Skin epidermis (tissue), 12 donors: ENCODE measurements at regions not wholly inside any gene's neighbourhood (a gene's known extent, or its start where the extent isn't known, plus 50 kb on each side); places are given as distances from the start of the nearest gene placed in this dataset.

Experiments
- H3K27ac ChIP-seq, 21 experiments: fragments of 200-600 bp; sonication (generic) in 11 of 21; one replicate each; pipeline ENCODE4 v1.5.0; 2020; ENCODE audit warnings: mild to moderate bottlenecking in 3 of 21, inconsistent platforms in 2 of 21, moderate library complexity in 2 of 21
- H3K4me3 ChIP-seq, 7 experiments: fragments of 200-600 bp; sonication (generic) in 2 of 7; one replicate each; pipeline ENCODE4 v1.5.0; 2020; ENCODE audit warnings: inconsistent platforms in 2 of 7, mild to moderate bottlenecking in 2 of 7, moderate library complexity in 1 of 7

DNA sequence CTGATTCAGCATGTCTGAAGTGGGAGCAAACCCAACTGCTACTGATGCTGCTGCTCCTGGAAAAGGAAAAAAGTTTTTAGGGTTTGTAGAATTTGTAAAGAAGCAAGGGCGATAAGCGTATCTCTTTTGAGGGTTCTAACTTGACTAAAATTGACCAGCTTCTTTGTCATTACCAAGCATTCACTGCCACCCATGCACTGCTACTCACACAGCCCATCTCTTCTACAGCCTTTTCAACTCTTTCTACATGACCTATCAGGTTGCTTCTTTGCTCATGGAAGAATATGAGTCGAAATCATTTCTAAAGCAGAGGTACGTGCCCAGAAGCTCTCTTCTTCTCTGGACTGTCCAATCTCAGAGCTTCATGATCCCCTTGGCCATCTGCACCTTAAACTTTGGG, 570.9 kb downstream of the EPHA7 start:
- no peak overlapping the region for H3K4me3 ChIP-seq

DNA sequence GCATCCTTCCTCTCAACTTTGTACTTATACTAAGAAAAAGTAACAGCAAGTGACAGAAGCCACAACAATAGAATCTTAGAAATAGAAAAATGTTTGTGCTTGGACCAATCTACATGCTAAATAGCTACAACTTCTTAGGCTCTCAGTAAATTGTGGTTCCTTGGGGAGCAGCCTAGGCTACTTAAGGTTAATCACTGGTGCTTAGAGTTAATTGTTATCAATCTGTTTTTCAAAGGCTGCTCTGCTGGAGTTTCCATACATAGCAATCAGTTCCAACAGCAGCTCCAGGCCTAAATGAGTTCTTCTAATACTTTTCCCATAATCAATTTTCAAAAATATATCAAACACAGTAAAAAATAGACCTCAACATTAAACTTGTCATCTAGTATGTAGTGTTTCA, 571.4 kb downstream of the EPHA7 start:
- Histone ChIP-seq H3K4me3 (no peak overlapping the region), H3K27ac (no peak overlapping the region)

More for the DNA sequence above, 570.9 kb downstream of the EPHA7 start:
- H3K27ac ChIP-seq = no peak overlapping the region

DNA sequence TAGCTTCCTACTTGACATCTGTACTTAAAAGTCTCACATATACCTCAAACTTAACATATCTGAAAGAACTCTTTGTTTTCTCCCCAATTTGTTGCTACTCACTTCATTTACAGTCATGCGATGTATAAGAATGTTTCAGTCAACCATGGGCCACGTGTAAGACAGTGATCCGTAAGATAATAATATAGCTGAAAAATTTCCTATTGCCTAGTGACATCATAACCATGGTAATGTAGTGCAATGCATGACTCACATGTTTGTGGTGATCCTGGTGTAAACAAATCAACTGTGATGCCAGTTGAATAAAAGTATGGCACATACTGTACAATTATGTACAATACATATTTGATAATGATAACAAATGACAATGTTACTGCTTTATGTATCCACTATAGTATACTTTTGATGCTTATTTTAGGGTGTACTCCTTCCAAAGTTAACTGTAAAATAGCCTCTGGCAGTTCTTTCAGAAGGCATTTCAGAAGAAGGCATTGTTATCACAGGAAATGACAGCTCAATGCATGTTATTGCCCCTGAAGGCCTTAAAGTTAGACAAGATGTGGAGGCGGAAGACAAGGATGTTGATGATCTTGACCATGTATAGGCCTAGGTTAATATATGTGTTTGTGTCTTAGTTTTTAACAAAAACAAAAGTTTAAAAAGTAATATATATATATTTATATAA, 579.0 kb downstream of the EPHA7 start:
- no peak overlapping the region for H3K4me3 ChIP-seq

DNA sequence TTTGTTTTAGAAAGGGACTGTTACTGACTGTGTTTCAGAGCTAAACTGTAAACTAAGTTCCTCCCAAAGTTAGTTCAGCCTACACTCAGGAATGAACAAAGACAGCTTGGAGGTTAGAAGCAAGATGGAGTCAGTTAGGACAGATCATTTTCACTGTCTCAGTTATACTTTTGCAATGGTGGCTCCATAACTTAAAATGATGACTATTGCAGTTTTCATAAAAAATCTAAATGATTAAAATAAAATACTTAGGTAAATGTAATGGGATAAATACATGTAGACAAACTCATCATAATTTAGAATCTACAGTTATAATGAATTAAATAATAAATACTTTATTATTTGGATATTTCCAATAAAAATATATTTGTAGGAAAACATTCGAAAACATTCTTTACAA, 590.6 kb downstream of the EPHA7 start:
- no peak overlapping the region for H3K27ac ChIP-seq
- no peak overlapping the region for H3K4me3 ChIP-seq

More for the DNA sequence above, 579.0 kb downstream of the EPHA7 start:
- no peak overlapping the region for H3K27ac ChIP-seq

DNA sequence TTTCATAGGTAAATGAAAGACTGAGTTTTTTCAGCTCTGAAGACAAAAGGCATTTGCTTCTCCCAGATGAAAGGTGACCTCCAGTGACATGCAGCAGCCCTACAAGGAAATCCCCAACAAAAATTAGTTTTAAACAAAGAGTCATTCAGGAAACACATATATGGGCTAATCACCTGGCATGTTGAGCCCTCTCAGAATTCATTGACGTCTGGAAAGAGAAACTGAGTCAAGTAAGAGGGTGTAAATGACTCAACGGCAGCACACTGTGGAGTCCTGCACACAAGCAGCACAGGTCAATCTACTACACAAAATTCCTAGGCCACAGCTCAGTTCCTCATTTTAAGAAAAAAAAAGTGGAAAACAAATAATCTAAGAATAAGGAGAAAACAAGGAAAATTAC, 592.3 kb downstream of the EPHA7 start:
- Histone ChIP-seq H3K27ac (no peak overlapping the region), H3K4me3 (no peak overlapping the region)

DNA sequence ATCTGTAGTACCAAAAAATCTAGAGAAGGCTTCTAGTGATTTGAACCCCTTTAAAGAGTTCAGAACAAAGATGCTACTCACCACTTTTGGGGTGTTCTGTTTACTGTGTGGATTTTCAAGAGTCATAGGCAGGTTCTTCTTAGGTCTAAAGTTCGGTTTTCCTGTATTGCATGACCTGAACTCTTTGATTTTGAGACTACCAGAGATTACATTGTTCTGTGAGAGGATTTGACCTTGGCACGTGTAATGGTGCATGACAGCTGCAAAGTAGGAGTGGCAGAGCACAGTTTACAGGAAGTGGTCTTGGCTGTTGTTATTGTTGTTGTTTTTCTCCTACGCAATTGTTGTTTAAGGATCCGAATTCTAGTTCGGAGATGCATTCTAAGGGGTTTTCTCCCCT, 592.7 kb downstream of the EPHA7 start:
- H3K27ac ChIP-seq = no peak overlapping the region
- H3K4me3 ChIP-seq = no peak overlapping the region

DNA sequence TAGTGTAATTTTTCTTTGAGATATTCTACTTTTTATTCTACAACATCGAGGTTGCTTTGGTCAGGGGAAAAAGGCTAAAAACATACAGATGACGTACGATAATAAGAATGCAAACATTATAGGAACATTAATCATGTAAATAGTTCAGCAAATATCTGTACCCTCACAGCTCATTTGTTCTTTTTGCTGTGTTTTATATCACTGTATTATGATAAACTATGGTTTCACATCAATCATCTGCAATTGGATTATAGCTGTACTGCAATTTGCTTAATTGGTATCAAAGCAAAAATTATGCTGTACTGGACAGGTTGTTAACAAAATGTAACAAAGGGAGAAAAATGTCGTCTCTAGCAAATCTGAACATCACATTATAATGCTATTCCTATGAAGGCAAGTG, 597.1 kb downstream of the EPHA7 start:
- no peak overlapping the region for H3K4me3 ChIP-seq
- H3K27ac ChIP-seq = no peak overlapping the region

DNA sequence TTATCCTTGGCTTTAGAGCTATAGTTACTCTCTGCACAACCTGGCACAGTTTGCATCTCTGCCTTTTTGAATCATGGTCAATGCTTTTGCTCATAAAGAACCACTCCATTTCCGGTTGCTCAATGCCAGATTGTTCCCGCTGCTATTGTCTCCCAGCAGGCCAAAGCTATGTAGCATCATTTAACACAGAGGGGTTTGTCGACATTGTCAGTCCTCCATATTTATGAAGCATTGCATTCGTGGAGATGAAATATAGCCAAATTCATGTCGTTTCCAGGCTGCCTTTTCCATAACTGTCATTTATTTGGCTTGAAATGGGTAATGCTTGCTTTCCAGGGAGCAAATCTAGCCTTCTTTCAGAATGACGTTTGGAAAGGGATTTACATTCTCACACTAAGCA, 598.8 kb downstream of the EPHA7 start:
- Histone ChIP-seq H3K4me3 (no peak overlapping the region), H3K27ac (no peak overlapping the region)

DNA sequence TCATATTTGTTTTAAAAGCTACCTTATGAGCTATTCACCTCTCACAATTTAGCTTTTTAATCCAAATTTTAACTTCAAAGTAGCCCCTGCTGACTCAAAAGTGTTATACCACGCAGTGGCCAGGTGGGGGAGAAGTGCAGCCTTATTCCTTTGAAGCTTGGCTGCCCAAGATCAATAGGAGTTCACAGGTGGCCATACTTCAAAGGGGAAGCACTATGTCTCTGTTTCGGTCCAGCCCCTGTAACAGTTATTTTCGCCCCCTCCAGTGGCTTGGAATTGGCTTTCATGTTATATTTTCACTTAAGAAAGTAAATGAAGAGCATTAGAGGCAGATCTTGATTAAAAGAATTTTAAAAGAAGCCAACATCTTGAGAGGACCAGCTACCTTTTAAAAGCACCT, 608.4 kb downstream of the EPHA7 start:
- Histone ChIP-seq H3K4me3 (no peak overlapping the region), H3K27ac (no peak overlapping the region)

DNA sequence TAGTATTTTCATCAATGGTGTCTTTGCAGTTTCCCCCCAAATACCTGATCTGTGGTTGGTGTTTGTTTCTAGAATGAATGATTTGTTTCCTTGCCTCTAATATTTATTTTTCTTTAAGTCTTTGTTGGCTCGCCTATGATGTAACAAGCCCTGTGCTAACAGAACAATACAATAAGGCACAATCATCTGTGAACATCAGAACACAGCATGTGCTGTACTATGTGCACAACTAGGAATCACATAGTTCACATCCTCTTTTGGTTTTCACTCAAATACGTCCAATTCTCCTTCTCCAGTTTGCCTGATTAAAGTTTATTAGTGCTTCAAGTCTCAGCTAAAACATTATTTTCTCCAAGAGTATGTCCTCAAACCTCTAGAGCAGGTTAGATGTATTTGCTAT, 613.1 kb downstream of the EPHA7 start:
- H3K4me3 ChIP-seq = no peak overlapping the region
- H3K27ac ChIP-seq = no peak overlapping the region

DNA sequence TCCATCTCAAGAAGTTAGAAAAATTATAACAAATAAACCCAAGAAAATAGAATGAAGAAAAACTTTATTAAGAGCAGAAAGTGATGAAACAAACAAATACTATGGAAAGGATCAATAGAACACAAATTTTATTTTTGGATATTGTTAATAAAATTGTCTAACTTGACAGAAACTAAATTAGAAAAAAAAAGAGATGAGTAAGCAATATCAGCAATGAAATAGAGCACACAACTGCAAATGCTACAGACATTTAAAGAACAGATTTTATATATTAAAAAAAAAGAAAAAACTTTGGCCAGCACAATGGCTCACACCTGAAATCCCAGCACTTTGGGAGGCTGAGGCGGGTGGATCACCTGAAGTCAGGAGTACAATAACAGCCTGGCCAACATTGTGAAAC, 628.0 kb downstream of the EPHA7 start:
- H3K4me3 ChIP-seq = no peak overlapping the region
- H3K27ac ChIP-seq = no peak overlapping the region

DNA sequence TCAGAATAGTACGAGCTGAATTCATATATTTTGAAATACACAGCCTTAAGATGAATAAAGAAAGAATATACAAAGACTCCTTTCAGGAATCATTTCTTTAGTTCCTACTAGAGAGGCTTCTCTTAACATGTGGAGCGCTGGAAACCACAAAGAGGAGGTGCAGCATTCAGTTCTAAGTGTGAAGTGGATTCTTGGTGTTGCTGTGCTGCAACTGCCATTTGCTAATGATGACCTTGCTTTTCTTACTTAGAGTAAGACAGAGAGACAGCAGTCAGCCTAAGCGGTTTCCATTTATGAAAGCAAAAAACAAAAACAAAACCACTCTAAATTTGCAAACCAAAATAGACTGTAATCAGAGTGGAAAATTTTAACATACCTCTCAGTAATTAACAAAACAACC, 629.0 kb downstream of the EPHA7 start:
- Histone ChIP-seq H3K4me3 (no peak overlapping the region), H3K27ac (no peak overlapping the region)

DNA sequence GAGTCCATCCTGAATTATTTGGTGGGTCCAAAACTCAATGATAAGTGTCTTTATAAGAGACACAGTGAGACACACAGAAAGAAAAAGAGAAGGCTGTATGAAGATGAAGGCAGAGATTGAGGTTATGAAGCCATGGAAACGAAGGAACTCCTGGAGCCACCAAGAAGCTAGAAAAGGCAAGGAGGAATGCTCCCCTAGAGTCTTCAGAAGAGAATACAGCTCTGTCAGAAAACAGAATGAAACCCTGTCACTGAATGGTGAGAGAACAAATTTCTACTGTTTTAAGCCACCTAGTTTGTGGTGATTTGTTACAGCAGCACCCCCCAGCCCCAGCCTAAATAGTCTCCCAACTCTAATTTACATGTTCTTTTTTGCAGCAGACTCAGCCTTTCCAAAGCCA, 635.1 kb downstream of the EPHA7 start:
- H3K27ac ChIP-seq = no peak overlapping the region
- H3K4me3 ChIP-seq = no peak overlapping the region

DNA sequence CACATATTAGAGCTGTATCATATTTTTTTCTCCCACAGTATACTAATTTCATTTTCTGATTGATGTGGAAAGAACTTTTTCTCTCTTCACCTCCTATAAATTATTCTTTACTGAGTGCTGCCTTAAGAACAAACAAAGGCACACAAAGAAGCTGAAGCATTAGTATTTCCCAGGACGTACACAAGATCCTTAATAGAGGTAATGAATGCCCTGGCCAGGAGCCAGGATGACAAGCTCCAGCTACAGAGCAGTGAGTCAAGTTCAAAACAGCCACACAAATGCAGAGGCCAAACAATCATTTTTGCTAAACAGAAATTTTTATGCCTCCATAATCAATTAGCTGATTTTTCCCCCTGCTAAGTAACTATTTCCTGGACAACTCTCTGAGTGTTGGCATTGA, 639.6 kb downstream of the EPHA7 start:
- Histone ChIP-seq H3K27ac (no peak overlapping the region), H3K4me3 (no peak overlapping the region)

DNA sequence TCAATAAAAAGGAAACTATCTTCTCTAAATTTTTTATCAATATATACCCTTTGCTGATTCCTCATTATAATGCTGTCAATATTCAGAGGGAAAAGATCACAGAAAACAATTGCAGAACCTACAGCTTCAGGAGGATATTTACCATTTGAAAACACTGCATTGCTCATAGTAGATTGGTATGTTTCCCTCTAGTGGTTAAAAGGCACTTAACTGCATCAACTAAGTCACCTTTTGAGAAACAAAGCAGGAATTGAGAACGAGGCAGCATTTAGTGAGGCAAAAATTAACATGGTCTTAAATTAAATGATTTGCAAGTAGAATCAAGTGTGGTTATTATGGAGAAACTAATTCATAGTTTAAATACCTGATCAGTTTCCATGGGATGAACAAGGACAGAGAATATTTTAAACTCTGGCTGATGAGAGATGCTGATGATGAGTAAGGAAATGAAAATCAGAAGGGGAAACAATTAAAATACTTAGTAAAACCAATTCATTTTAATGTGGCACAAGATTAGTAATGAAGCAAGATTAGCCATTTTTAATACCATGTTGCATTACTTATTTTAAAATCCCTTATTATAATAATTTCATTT, 642.1 kb downstream of the EPHA7 start:
- Histone ChIP-seq H3K4me3 (no peak overlapping the region), H3K27ac (no peak overlapping the region)

DNA sequence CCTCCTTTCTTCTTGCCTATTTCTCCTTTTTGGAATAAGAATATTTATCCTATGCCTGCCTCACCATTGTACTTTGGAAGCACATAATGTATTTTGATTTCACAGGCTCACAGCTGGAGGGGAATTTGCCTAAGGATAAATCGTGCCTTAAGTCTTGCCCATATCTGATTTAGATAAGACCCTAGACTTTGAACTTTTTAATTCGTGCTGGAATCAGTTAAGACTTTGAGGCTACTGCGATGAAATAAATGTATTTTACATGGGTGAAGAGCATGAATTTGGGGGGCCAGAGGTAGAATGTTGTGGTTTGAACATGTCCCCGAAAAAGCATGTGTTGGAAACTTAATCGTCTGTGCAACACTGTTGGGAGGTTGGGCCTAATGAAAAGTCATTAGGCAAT, 648.8 kb downstream of the EPHA7 start:
- no peak overlapping the region for H3K27ac ChIP-seq
- H3K4me3 ChIP-seq = no peak overlapping the region

DNA sequence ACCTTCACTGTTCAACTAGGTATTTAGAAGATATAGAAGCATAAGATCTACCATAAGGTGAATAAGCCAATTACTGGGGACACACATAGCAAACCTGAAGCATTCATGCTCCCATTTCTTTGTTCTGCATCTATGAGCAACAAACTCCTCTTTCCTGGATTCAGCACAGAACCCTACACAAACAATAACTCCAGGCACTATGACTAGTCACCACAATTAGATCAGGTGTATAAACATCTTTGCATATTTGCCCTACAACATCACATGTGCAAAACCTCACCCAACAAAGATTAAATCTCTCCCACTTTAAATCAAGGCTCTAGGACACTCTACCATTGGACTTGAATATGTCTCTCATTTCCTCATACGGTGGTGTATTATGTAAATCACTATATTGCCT, 652.3 kb downstream of the EPHA7 start:
- Histone ChIP-seq H3K27ac (no peak overlapping the region), H3K4me3 (no peak overlapping the region)

DNA sequence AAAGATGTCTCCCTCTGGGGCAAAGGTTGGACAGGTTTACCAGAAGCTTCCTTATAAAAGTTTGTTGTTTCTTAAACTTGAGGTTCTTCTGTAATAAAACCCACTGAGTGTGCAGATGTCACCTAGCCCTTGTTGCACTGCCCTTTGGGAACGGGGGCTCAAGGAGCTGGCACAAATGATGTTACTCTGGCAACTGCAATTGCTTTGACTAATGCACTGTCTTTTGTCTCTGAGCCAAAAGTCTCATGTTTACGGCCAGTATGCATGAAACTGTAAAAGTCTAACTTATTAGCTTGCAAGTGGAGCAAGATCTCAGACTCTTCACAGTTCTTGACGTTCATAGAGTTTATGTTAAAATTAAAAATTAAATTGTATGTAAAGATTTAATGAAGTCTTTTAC, 655.7 kb downstream of the EPHA7 start:
- Histone ChIP-seq H3K27ac (no peak overlapping the region), H3K4me3 (no peak overlapping the region)

DNA sequence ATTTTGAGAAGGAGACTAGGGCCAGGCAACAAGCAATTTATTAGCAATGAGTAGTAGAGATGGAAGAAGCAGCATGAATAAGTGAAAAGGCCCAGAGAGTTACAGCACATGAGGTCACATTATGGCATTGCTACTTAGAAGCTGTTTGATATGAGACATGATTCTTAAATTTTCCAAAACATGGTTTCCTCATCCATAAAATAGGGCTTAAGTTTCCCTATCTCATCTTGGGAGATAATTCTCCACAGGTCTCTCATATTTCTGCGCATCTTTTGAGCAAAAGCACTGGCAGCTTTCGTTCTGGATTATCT, 656.1 kb downstream of the EPHA7 start:
- H3K27ac ChIP-seq = no peak overlapping the region

DNA sequence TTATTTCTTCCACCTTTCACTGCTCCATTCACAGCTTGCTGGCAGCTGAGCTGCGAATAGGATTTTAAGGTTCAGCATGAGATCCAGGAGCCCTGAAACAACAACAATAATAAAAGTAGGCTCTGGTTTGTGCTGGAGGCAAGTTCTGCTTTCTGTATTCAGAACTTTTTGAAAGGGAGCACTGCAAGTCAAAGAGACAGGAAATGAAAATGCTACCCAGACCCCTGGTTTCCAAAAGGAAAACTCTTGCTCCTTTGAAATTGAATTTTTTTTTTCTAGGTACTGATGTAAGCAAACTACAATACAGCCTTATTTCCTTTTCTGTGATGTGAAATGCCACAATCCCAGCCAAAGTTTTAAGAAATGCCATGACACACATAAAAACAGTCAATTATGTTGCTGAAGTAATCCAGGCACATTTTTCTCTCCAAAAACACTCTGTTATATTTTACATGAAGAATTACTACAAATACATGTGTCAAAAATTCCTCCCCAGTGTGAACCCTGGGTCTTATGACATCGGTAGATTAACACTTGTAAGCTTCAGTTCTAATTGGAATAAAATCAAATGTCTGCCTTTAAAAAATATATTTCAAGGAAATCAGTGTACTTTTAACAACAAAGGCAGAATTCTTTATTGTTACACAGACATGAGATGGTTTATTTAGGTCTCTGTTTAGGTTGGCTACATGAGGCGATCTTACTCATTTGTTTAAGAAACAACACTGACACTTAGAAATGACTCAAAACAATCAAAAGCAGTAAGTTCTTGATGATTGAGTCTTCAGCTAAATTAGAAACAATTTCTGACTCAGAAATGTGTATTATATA, 656.7 kb downstream of the EPHA7 start:
- no peak overlapping the region for H3K27ac ChIP-seq
- no peak overlapping the region for H3K4me3 ChIP-seq

More for the DNA sequence above, 656.1 kb downstream of the EPHA7 start:
- no peak overlapping the region for H3K4me3 ChIP-seq

DNA sequence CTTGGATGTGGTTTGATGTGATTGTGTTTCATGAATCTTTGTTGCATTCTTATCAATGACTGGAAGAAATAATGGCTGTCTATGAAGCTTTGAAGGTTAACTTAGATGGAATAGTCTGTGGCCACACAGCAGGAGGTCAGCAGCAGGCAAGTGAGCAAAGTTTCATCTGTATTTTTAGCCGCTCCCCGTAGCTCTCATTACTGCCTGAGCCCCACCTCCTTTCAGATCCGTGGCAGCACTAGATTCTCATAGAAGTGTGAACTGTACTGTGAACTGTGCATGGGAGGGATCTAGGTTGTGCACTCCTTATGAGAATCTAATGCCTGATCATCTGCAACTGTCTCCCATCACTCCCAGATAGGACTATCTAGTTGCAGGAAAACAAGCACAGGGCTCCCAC, 660.2 kb downstream of the EPHA7 start:
- Histone ChIP-seq H3K27ac (no peak overlapping the region), H3K4me3 (no peak overlapping the region)
